ENCODE measurements at regions not wholly inside any gene's neighbourhood (a gene's known extent, or its start where the extent isn't known, plus 50 kb on each side); places are given as distances from the start of the nearest gene placed in this dataset.

DNA sequence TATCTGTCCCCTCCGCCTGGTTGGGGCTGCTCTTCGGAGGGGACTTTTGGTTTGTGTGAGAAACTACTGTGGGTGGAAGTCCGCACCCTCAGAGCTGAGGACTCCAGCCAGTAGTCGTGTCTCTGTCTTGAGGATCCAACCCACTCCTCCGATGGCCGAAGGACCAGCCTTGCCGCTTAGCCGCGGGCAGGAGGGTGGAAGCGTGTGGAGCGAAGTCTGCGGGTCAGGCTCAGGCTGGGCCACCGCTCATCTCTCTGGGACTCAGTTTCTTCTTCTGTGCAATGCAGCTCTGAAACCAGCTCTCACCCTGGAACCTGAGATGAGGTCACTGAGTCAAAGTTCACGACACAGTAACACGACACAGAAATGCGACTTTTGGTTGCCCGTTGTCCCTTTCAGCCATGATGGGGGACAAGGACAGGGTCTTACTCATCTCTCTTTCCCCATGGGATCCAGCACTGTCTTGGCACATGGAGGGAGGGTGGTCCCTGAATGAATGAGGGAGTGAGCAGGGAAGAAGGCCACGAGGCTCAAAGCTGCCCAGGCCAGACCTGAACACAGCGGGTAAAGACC, 133.3 kb upstream of the PODXL start:
- TF ChIP-seq POLR2A (IDR thresholded peaks at IDR 0.05): no peak
- TF ChIP-seq, protein P1, sequence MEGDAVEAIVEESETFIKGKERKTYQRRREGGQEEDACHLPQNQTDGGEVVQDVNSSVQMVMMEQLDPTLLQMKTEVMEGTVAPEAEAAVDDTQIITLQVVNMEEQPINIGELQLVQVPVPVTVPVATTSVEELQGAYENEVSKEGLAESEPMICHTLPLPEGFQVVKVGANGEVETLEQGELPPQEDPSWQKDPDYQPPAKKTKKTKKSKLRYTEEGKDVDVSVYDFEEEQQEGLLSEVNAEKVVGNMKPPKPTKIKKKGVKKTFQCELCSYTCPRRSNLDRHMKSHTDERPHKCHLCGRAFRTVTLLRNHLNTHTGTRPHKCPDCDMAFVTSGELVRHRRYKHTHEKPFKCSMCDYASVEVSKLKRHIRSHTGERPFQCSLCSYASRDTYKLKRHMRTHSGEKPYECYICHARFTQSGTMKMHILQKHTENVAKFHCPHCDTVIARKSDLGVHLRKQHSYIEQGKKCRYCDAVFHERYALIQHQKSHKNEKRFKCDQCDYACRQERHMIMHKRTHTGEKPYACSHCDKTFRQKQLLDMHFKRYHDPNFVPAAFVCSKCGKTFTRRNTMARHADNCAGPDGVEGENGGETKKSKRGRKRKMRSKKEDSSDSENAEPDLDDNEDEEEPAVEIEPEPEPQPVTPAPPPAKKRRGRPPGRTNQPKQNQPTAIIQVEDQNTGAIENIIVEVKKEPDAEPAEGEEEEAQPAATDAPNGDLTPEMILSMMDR (IDR thresholded peaks at IDR 0.05): no peak
